ENCODE measurements at regions not wholly inside any gene's neighbourhood (a gene's known extent, or its start where the extent isn't known, plus 50 kb on each side); places are given as distances from the start of the nearest gene placed in this dataset.

DNA sequence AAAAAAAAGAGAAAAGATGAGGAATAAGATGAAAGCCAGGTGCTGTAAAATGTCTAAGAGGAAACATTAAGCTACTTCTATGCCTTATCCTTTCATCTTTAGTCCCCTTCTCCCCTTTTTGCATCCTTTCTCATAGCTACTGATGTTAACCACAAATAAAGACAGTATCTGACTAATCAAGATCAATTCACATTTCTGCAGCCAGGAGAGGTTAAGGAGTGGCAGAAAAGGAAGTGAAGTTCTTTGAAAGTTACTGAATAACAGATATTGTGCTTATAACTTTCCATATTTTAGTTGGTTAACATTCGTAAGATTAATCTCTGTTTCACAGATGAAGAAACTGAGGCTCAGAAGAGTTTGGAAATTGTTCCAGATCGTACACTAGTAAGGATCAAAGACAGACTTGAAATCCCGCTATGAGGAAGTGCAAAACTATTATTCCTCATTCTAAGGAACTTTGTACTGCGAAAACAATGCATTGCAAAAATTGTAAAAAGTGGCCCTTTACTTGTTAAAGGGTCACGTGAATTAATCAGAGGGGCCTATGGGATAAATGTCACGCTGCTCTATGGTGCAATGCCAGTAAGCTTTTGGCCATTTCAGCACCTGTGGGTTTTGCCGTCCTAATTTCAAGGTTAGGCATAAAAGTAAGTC, 117.7 kb upstream of the GRM7 start:
- TF ChIP-seq ZFP3 (CRISPR knock-in tag; IDR thresholded peaks at IDR 0.05): no peak
- TF ChIP-seq RARB (CRISPR knock-in tag; IDR thresholded peaks at IDR 0.05): no peak
- TF ChIP-seq, protein P1, sequence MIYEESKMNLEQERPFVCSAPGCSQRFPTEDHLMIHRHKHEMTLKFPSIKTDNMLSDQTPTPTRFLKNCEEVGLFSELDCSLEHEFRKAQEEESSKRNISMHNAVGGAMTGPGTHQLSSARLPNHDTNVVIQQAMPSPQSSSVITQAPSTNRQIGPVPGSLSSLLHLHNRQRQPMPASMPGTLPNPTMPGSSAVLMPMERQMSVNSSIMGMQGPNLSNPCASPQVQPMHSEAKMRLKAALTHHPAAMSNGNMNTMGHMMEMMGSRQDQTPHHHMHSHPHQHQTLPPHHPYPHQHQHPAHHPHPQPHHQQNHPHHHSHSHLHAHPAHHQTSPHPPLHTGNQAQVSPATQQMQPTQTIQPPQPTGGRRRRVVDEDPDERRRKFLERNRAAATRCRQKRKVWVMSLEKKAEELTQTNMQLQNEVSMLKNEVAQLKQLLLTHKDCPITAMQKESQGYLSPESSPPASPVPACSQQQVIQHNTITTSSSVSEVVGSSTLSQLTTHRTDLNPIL (CRISPR knock-in tag; IDR thresholded peaks at IDR 0.05; ENCODE audit: low read depth): no peak
